H9 (cell line): ENCODE measurements at regions not wholly inside any gene's neighbourhood (a gene's known extent, or its start where the extent isn't known, plus 50 kb on each side); places are given as distances from the start of the nearest gene placed in this dataset.
A peak's percentile ranks its signal among the peaks of the same experiment; 100 is the strongest.

Experiments used
- DNase-seq: peaks from one replicate; pipeline ENCODE4 v3.0.0-alpha.2; 2017
- H2AFZ ChIP-seq: one replicate; pipeline ENCODE4 v1.6.1; 2013; ENCODE audit warnings: mild to moderate bottlenecking, low read length, control low read depth, moderate library complexity
- H2AK5ac ChIP-seq: 2 replicates; pipeline ENCODE4 v1.6.1; 2013; ENCODE audit warnings: low read length, control low read depth, mixed read lengths; ENCODE audit not compliant: insufficient read length
- H2BK120ac ChIP-seq: one replicate; pipeline ENCODE4 v1.6.1; 2013; ENCODE audit warnings: low read depth, mild to moderate bottlenecking, low read length, control low read depth, inconsistent platforms; ENCODE audit not compliant: poor library complexity, severe bottlenecking
- H2BK12ac ChIP-seq: 2 replicates; pipeline ENCODE4 v1.6.1; 2013; ENCODE audit warnings: low read length, control low read depth, mixed read lengths, low read depth; ENCODE audit not compliant: insufficient read length
- H2BK15ac ChIP-seq: 2 replicates; pipeline ENCODE4 v1.6.1; 2013; ENCODE audit warnings: low read depth, low read length, control low read depth
- H2BK20ac ChIP-seq: one replicate; pipeline ENCODE4 v1.6.1; 2013; ENCODE audit warnings: low read depth, mild to moderate bottlenecking, low read length, control low read depth, inconsistent platforms; ENCODE audit not compliant: poor library complexity, severe bottlenecking
- H2BK5ac ChIP-seq: 2 replicates; pipeline ENCODE4 v1.6.1; 2013; ENCODE audit warnings: low read length, control low read depth, mixed read lengths; ENCODE audit not compliant: insufficient read length
- H3K14ac ChIP-seq: 2 replicates; pipeline ENCODE4 v1.6.1; 2013; ENCODE audit warnings: low read length, control low read depth; ENCODE audit not compliant: insufficient read depth
- H3K18ac ChIP-seq: 2 replicates; pipeline ENCODE4 v1.6.1; 2013; ENCODE audit warnings: low read depth, mild to moderate bottlenecking, mixed read lengths, low read length, control low read depth; ENCODE audit not compliant: insufficient read length
- H3K23ac ChIP-seq: 2 replicates; pipeline ENCODE4 v1.6.1; 2013; ENCODE audit warnings: low read length, control low read depth, mixed read lengths, low read depth; ENCODE audit not compliant: insufficient read length
- H3K23me2 ChIP-seq: 2 replicates; pipeline ENCODE4 v1.6.1; 2013; ENCODE audit warnings: low read depth, mild to moderate bottlenecking, mixed read lengths, low read length, control low read depth; ENCODE audit not compliant: insufficient read length, poor library complexity, severe bottlenecking
- H3K27ac ChIP-seq: 2 replicates; pipeline ENCODE4 v1.5.1; 2013; ENCODE audit warnings: low read length, control low read depth, mixed read lengths, low read depth; ENCODE audit not compliant: insufficient read length
- H3K27me3 ChIP-seq: 2 replicates; pipeline ENCODE4 v1.6.1; 2013; ENCODE audit warnings: low read length, control low read depth, inconsistent platforms; ENCODE audit not compliant: insufficient read depth
- H3K4ac ChIP-seq: 2 replicates; pipeline ENCODE4 v1.6.1; 2013; ENCODE audit warnings: low read depth, mild to moderate bottlenecking, control low read depth, inconsistent platforms, low read length, moderate library complexity
- H3K4me1 ChIP-seq: 2 replicates; pipeline ENCODE4 v1.6.1; 2013; ENCODE audit warnings: low read length, control low read depth, inconsistent platforms; ENCODE audit not compliant: insufficient read depth
- H3K4me2 ChIP-seq: 2 replicates; pipeline ENCODE4 v1.6.1; 2013; ENCODE audit warnings: low read length, control low read depth, mixed read lengths; ENCODE audit not compliant: insufficient read length, insufficient read depth
- H3K56ac ChIP-seq: 2 replicates; pipeline ENCODE4 v1.6.1; 2013; ENCODE audit warnings: low read depth, mild to moderate bottlenecking, mixed read lengths, low read length, control low read depth; ENCODE audit not compliant: insufficient read length
- H3K79me1 ChIP-seq: 2 replicates; pipeline ENCODE4 v1.6.1; 2013; ENCODE audit warnings: low read depth, mild to moderate bottlenecking, moderate library complexity, low read length, control low read depth, inconsistent platforms; ENCODE audit not compliant: insufficient read depth, poor library complexity, severe bottlenecking
- H3K79me2 ChIP-seq: 2 replicates; pipeline ENCODE4 v1.6.1; 2013; ENCODE audit warnings: low read length, control low read depth, inconsistent platforms; ENCODE audit not compliant: insufficient read depth
- H3K9ac ChIP-seq: 2 replicates; pipeline ENCODE4 v1.6.1; 2013; ENCODE audit warnings: low read length, control low read depth, mixed read lengths; ENCODE audit not compliant: insufficient read length; ENCODE audit errors: extremely low read depth
- H3K9me3 ChIP-seq: one replicate; pipeline ENCODE4 v1.6.1; 2013; ENCODE audit warnings: low read depth, low read length, inconsistent platforms; ENCODE audit not compliant: control insufficient read depth
- H3T11ph ChIP-seq: one replicate; pipeline ENCODE4 v1.6.1; 2013; ENCODE audit warnings: mild to moderate bottlenecking, low read length, control low read depth, inconsistent platforms
- H4K20me1 ChIP-seq: one replicate; pipeline ENCODE4 v1.6.1; 2013; ENCODE audit not compliant: control insufficient read depth, insufficient read length, insufficient read depth
- H4K5ac ChIP-seq: 2 replicates; pipeline ENCODE4 v1.6.1; 2013; ENCODE audit warnings: low read depth, mild to moderate bottlenecking, mixed read lengths, low read length, control low read depth; ENCODE audit not compliant: insufficient read length
- H4K8ac ChIP-seq: replicated peaks from 2 replicates; pipeline ENCODE4 v1.6.1; 2013; ENCODE audit warnings: low read length, control low read depth, mixed read lengths, low read depth; ENCODE audit not compliant: insufficient read length
- H4K91ac ChIP-seq: 2 replicates; pipeline ENCODE4 v1.6.1; 2013; ENCODE audit warnings: low read depth, mild to moderate bottlenecking, moderate library complexity, mixed read lengths, low read length, control low read depth; ENCODE audit not compliant: insufficient read length
- H3K27ac Mint-ChIP-seq, 3 experiments: 2 replicates in 2 of 3; 3 replicates in 1 of 3; pipeline ENCODE4 v1.8.0; 2020 to 2021; ENCODE audit warnings: mixed read lengths in 3 of 3, mild to moderate bottlenecking in 1 of 3, moderate library complexity in 1 of 3
- H3K27me3 Mint-ChIP-seq: 2 replicates; pipeline ENCODE4 v1.8.0; 2021; ENCODE audit warnings: low read depth, mild to moderate bottlenecking, moderate library complexity, mixed read lengths
- H3K36me3 Mint-ChIP-seq, 3 experiments: 2 replicates in 2 of 3; 3 replicates in 1 of 3; pipeline ENCODE4 v1.8.0; 2020 to 2021; ENCODE audit warnings: low read depth in 3 of 3, mixed read lengths in 3 of 3; ENCODE audit not compliant: insufficient read depth in 1 of 3
- H3K4me1 Mint-ChIP-seq, 2 experiments: 2 replicates each; pipeline ENCODE4 v1.8.0; 2020; ENCODE audit warnings: mixed read lengths in 2 of 2
- H3K4me3 Mint-ChIP-seq, 2 experiments: 2 replicates in 1 of 2; 3 replicates in 1 of 2; pipeline ENCODE4 v1.8.0; 2020 to 2021; ENCODE audit warnings: mild to moderate bottlenecking in 2 of 2, mixed read lengths in 2 of 2, moderate library complexity in 1 of 2
- H3K9me3 Mint-ChIP-seq, 2 experiments: 2 replicates in 1 of 2; 3 replicates in 1 of 2; pipeline ENCODE4 v1.8.0; 2020; ENCODE audit warnings: mild to moderate bottlenecking in 2 of 2, mixed read lengths in 2 of 2, moderate library complexity in 1 of 2
- WGBS: extraction: QIAGEN DNeasy Blood & Tissue Kit; methylation state at CpG from one replicate; pipeline ENCODE4 v1.1.7; 2013; ENCODE audit warnings: missing lambda C conversion rate, low lambda C conversion rate, mixed read lengths; ENCODE audit not compliant: insufficient read length; ENCODE audit errors: extremely low coverage; 5-methylcytosine and 5-hydroxymethylcytosine counted together
- TF ChIP-seq, protein P1 (sequence below): fragments of 200-600 bp; sonication (generic); conservative IDR thresholded peaks from 3 replicates; pipeline ENCODE4 v1.8.0; 2021; ENCODE audit warnings: antibody characterized with exemption, mild to moderate bottlenecking

DNA sequence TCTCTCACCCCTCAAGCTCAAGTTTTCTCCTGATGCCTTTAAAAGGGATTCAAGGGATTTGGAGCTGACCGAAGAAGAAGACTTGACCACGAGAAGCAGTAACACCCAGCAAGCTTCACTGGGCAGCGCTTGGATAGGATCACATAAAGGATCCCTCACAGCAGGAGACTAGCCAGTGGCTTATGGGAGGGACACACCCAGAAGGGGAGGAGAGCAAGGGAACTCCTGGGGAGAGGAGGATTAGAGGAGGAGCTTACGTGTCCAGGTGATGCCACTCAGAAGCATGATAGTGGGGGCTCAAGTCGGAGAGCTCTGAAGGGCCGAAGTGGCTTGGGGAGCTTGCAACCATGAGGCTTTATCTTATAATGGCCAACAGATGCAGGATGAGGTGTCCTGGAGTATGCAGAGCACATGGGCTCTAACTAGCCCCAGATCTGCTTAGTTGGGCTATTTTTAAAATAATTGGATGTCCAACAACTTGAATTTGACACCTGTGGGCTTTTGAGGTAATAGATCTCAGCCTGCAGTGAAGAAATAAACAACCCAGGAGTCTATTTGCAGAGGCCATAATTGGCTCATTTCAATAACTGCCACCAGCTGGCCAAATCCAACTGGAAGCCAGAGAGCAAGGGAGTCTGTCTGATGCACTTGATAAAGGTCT, 137.9 kb upstream of the EXOC2 start:
- peaks cover 29 to 30% of the 10 kb centered on the region in 2 experiments for H3K4me1 Mint-ChIP-seq
- Histone ChIP-seq H2BK15ac (no peak overlapping the region), H2BK12ac (no peak overlapping the region), H3K9me3 (peaks cover 6% of the 10 kb centered on the region), H4K91ac (no peak overlapping the region), H2BK5ac (no peak overlapping the region), H2AK5ac (no peak overlapping the region), H3K79me2 (no peaks in the 10 kb centered on the region), H3K18ac (no peak overlapping the region), H3K27me3 (no peaks in the 10 kb centered on the region), H3K27ac (no peak overlapping the region), H3K4me2 (no peak overlapping the region), H4K5ac (no peak overlapping the region), H3K9ac (no peak overlapping the region), H2BK20ac (no peak overlapping the region), H3K4me1 (peaks cover 6% of the 10 kb centered on the region; the same call in 1 of the 2 replicates), H3K4ac (no peak overlapping the region), H3K56ac (no peak overlapping the region), H3K23ac (no peak overlapping the region), H3T11ph (no peak overlapping the region), H2AFZ (no peak overlapping the region), H4K8ac (no peak overlapping the region), H3K14ac (no peak overlapping the region), H4K20me1 (no peaks in the 10 kb centered on the region), H3K23me2 (no peaks in the 10 kb centered on the region), H2BK120ac (no peak overlapping the region), H3K79me1 (no peaks in the 10 kb centered on the region)
- no peak for DNase-seq
- H3K27ac Mint-ChIP-seq = peak overlapping the region in 2 of 3 experiments; percentile 28 to 42; a peak in 2 of 7 replicates
- no CpG with 5 or more reads among the region's 6 CpGs for WGBS
- peaks cover 41 to 46% of the 10 kb centered on the region in 2 experiments for H3K9me3 Mint-ChIP-seq
- H3K4me3 Mint-ChIP-seq = no peak overlapping the region
- TF ChIP-seq, protein P1, sequence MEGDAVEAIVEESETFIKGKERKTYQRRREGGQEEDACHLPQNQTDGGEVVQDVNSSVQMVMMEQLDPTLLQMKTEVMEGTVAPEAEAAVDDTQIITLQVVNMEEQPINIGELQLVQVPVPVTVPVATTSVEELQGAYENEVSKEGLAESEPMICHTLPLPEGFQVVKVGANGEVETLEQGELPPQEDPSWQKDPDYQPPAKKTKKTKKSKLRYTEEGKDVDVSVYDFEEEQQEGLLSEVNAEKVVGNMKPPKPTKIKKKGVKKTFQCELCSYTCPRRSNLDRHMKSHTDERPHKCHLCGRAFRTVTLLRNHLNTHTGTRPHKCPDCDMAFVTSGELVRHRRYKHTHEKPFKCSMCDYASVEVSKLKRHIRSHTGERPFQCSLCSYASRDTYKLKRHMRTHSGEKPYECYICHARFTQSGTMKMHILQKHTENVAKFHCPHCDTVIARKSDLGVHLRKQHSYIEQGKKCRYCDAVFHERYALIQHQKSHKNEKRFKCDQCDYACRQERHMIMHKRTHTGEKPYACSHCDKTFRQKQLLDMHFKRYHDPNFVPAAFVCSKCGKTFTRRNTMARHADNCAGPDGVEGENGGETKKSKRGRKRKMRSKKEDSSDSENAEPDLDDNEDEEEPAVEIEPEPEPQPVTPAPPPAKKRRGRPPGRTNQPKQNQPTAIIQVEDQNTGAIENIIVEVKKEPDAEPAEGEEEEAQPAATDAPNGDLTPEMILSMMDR = no peak
- H3K36me3 Mint-ChIP-seq = peaks cover 14 to 44% (median 26%) of the 10 kb centered on the region in 3 experiments
- peaks cover 18% of the 10 kb centered on the region for H3K27me3 Mint-ChIP-seq
